Thyroid gland (tissue), 4 donors: ENCODE measurements at regions not wholly inside any gene's neighbourhood (a gene's known extent, or its start where the extent isn't known, plus 50 kb on each side); places are given as distances from the start of the nearest gene placed in this dataset.

Experiments used
- CTCF ChIP-seq, 6 experiments: fragments of 200-600 bp in 3 of 6; fragments of 450-650 bp in 3 of 6; sonication (generic) in 3 of 6; IDR thresholded peaks; one replicate each; pipeline ENCODE4 v1.5.1; 2016 to 2019; ENCODE audit warnings: antibody characterized with exemption in 6 of 6, mild to moderate bottlenecking in 2 of 6, inconsistent platforms in 1 of 6, moderate library complexity in 1 of 6
- POLR2A ChIP-seq, 2 donors: fragments of 450-650 bp; IDR thresholded peaks; one replicate each; pipeline ENCODE4 v1.6.1; 2017; ENCODE audit warnings: antibody characterized with exemption in 2 of 2, mild to moderate bottlenecking in 2 of 2, moderate library complexity in 1 of 2

- TF ChIP-seq CTCF (IDR thresholded peaks at IDR 0.05) (no peak), POLR2A (IDR thresholded peaks at IDR 0.05) (no peak)
Measured at GRCh38 chr5:82661462-82661861, 383.3 kb upstream of the RPS23 start.
